ENCODE measurements at regions not wholly inside any gene's neighbourhood (a gene's known extent, or its start where the extent isn't known, plus 50 kb on each side); places are given as distances from the start of the nearest gene placed in this dataset.

GRCh38 chr3:159657176-159657575 lies 331.5 kb upstream of the IL12A start:
- TF ChIP-seq CTCF (IDR thresholded peaks at IDR 0.05) (no peak), EP300 (IDR thresholded peaks at IDR 0.05; ENCODE audit: low read depth) (no peak)
